ENCODE measurements at regions not wholly inside any gene's neighbourhood (a gene's known extent, or its start where the extent isn't known, plus 50 kb on each side); places are given as distances from the start of the nearest gene placed in this dataset.

DNA sequence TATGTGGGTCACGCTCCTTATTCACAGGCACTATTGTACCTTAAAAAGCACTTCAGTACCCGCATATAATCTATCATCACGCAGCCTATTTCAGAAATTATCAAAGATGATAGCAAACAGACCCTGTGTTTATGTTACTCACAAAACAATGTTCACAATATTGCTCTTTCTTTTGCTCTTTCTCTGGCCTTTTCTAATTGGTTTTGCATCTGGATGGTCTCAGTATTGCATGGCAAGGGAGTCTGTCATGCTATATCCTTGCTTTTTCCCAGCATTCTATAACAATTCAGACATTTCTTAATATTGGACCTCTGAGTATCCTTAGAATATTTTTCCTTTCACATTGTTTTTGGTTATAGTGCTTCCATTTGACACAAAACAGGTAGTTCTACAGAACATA lies 541.8 kb upstream of the KLF12 start:
- no peak for TF ChIP-seq EZH2phosphoT487 (IDR thresholded peaks at IDR 0.05; ENCODE audit: low read length)
- TF ChIP-seq, protein P1, sequence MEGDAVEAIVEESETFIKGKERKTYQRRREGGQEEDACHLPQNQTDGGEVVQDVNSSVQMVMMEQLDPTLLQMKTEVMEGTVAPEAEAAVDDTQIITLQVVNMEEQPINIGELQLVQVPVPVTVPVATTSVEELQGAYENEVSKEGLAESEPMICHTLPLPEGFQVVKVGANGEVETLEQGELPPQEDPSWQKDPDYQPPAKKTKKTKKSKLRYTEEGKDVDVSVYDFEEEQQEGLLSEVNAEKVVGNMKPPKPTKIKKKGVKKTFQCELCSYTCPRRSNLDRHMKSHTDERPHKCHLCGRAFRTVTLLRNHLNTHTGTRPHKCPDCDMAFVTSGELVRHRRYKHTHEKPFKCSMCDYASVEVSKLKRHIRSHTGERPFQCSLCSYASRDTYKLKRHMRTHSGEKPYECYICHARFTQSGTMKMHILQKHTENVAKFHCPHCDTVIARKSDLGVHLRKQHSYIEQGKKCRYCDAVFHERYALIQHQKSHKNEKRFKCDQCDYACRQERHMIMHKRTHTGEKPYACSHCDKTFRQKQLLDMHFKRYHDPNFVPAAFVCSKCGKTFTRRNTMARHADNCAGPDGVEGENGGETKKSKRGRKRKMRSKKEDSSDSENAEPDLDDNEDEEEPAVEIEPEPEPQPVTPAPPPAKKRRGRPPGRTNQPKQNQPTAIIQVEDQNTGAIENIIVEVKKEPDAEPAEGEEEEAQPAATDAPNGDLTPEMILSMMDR (IDR thresholded peaks at IDR 0.05; ENCODE audit: low read length): no peak
